ENCODE measurements at regions not wholly inside any gene's neighbourhood (a gene's known extent, or its start where the extent isn't known, plus 50 kb on each side); places are given as distances from the start of the nearest gene placed in this dataset.

DNA sequence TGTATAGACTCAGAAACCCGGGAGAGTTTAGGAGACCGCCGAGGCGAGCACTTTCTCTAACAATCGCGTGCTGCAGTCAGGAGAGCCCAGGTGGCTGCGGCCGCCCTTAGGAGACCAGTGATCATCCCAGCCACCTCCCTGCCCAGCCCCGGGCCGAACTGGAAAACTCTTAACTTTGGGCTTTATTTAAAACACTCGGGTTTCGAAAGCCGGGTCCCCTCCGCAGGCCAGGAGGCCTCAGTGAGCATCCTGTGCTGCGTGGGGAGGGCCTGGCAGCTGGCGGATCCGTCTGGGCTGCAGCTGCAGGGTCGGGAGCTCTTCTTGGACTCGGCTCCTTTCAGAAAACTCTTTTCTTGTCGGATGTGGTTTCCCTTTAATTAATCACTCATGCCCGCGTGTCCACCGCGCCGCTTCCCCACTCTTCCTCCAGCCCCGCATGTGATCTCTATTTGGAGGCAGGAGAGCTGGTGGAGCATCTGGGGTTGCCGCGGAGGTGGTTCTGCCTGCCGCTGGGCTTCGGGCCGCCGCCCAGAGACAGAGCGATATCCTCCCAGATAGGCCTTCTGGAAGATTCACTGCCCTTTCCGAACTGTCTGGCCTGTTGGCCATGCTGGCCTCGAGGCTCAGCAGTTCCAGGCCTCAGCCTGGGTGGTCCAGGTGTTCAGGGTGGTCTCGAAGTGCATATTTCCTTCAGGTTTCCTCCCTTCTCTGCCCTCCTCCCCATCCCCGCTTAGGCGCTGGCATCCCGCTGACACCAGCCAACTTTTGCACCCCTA is 59.5 kb downstream of the TMEM174 start:
- H3K4me1 ChIP-seq (ENCODE audit: low read length): no peaks in the 10 kb centered on the region
- no peak overlapping the region for H3K4me3 ChIP-seq (ENCODE audit: low read length)
- H3K36me3 ChIP-seq (replicated peaks; ENCODE audit: insufficient read depth, low read length): no peaks in the 10 kb centered on the region
- no peak overlapping the region for H2AFZ ChIP-seq (ENCODE audit: low read length)
- no peaks in the 10 kb centered on the region for H3K9me2 ChIP-seq (replicated peaks; ENCODE audit: insufficient read depth, low read length)
- TF ChIP-seq, protein P1, sequence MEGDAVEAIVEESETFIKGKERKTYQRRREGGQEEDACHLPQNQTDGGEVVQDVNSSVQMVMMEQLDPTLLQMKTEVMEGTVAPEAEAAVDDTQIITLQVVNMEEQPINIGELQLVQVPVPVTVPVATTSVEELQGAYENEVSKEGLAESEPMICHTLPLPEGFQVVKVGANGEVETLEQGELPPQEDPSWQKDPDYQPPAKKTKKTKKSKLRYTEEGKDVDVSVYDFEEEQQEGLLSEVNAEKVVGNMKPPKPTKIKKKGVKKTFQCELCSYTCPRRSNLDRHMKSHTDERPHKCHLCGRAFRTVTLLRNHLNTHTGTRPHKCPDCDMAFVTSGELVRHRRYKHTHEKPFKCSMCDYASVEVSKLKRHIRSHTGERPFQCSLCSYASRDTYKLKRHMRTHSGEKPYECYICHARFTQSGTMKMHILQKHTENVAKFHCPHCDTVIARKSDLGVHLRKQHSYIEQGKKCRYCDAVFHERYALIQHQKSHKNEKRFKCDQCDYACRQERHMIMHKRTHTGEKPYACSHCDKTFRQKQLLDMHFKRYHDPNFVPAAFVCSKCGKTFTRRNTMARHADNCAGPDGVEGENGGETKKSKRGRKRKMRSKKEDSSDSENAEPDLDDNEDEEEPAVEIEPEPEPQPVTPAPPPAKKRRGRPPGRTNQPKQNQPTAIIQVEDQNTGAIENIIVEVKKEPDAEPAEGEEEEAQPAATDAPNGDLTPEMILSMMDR (IDR thresholded peaks at IDR 0.05; ENCODE audit: low read length): no peak
- H3K4me2 ChIP-seq (ENCODE audit: low read depth, low read length): no peak overlapping the region
- no peaks in the 10 kb centered on the region for H4K20me1 ChIP-seq (ENCODE audit: insufficient read depth, low read length)
- H3F3A ChIP-seq (ENCODE audit: insufficient read depth, low read length): no peaks in the 10 kb centered on the region
- no peak for DNase-seq
- no peaks in the 10 kb centered on the region for H3K9me3 ChIP-seq (replicated peaks; ENCODE audit: insufficient read depth, low read length)
- no peaks in the 10 kb centered on the region for H3K79me2 ChIP-seq (ENCODE audit: low read length)
- H3K9ac ChIP-seq (ENCODE audit: low read length): no peak overlapping the region
- no peaks in the 10 kb centered on the region for H3K27me3 ChIP-seq (replicated peaks; ENCODE audit: insufficient read depth, low read length)
- no peak overlapping the region for H3K27ac ChIP-seq (ENCODE audit: low read length)

DNA sequence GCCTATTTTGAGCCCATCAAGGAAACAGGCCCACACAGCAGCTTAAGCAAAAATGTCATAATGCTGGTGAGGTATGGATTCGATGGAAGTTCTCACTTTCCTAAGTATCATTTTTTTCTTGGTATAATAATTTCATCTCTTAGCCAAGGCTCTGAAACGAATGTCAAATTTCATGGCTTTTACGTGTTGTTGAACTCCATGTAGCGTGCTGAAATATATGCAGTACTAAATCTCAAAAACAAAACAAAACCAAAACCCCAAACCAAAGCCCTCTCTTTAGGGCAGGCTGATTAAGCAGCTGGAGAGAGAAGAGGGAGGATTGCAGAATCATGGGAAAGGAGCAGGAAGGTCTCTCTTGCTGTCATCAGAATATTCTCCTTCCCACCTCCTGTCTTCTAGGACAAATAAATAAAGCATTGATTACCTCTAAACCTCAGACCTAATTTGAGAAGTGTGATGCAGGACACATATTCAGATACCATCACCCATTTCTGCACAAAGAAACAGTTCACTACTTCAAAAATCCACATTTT is 58.3 kb downstream of the TMEM174 start:
- H3K9me3 ChIP-seq (replicated peaks; ENCODE audit: insufficient read depth, low read length): no peaks in the 10 kb centered on the region
- H3K36me3 ChIP-seq (replicated peaks; ENCODE audit: insufficient read depth, low read length): no peaks in the 10 kb centered on the region
- H3K9ac ChIP-seq (ENCODE audit: low read length): no peak overlapping the region
- H3F3A ChIP-seq (ENCODE audit: insufficient read depth, low read length): no peaks in the 10 kb centered on the region
- no peak overlapping the region for H3K4me3 ChIP-seq (ENCODE audit: low read length)
- H3K79me2 ChIP-seq (ENCODE audit: low read length): no peaks in the 10 kb centered on the region
- H3K9me2 ChIP-seq (replicated peaks; ENCODE audit: insufficient read depth, low read length): no peaks in the 10 kb centered on the region
- H4K20me1 ChIP-seq (ENCODE audit: insufficient read depth, low read length): no peaks in the 10 kb centered on the region
- no peak overlapping the region for H2AFZ ChIP-seq (ENCODE audit: low read length)
- no peak for TF ChIP-seq EZH2 (optimal IDR thresholded peaks at IDR 0.05; ENCODE audit: low read depth, low read length)
- TF ChIP-seq EZH2phosphoT487 (IDR thresholded peaks at IDR 0.05; ENCODE audit: low read length): no peak
- TF ChIP-seq, protein P1 (IDR thresholded peaks at IDR 0.05; ENCODE audit: low read length): no peak
- no peak for DNase-seq
- H3K27ac ChIP-seq (ENCODE audit: low read length): no peak overlapping the region
- no peaks in the 10 kb centered on the region for H3K4me1 ChIP-seq (ENCODE audit: low read length)
- H3K27me3 ChIP-seq (replicated peaks; ENCODE audit: insufficient read depth, low read length): no peaks in the 10 kb centered on the region
- no peak overlapping the region for H3K4me2 ChIP-seq (ENCODE audit: low read depth, low read length)

DNA sequence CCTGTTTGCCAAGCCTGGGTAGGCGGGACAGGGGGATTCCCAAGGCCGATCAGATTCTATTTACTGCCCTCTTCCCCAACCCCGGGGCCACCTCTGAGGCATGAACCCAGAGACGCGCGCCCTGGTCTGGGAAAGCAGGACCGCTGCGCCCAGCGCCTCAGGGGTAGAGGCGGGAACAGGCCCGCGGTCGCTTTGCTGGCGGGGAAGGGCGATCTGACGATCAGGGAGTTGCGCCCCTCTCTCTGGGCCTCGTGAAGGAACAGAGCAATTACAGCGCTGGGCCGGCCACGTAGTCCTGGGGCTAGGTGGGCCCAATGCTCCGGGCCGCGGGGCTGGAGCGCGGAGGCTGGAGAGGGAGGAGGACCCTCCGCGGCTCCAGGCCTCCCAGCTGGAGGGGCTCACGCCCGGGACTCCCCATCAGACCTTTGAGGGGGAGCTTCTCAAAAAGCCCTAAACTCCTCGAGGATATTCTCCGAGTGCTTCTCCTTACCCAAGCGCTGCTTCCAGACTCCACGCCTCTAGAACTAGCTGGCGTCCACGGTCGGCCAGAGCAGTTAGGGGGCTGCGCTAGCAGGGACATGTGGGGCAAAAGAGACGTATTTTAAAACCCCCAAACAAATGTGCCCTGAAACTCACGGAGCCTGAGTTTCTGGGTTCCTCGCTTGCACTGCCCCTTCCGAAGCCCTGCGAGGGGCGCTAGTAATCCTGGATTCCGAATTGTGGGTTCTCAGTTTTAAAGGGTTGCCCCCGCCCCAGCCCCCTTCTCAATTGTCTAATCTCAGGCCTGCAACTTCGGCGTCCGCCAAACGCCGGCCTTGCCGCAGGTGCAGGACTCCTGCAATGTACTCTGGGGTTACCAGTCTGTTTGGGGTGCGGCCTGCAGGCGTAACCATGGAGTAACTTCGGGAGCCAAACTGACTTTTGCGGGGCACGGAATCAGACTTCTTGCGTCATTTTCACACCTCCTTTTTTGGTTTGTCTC is 57.6 kb downstream of the TMEM174 start:
- Histone ChIP-seq H3F3A (ENCODE audit: insufficient read depth, low read length) (no peaks in the 10 kb centered on the region), H3K4me3 (ENCODE audit: low read length) (no peak overlapping the region), H3K4me1 (ENCODE audit: low read length) (no peaks in the 10 kb centered on the region), H3K9ac (ENCODE audit: low read length) (no peak overlapping the region), H3K9me2 (replicated peaks; ENCODE audit: insufficient read depth, low read length) (no peaks in the 10 kb centered on the region), H3K36me3 (replicated peaks; ENCODE audit: insufficient read depth, low read length) (no peaks in the 10 kb centered on the region), H3K27ac (ENCODE audit: low read length) (no peak overlapping the region), H4K20me1 (ENCODE audit: insufficient read depth, low read length) (no peaks in the 10 kb centered on the region), H3K9me3 (replicated peaks; ENCODE audit: insufficient read depth, low read length) (no peaks in the 10 kb centered on the region), H3K27me3 (replicated peaks; ENCODE audit: insufficient read depth, low read length) (no peaks in the 10 kb centered on the region), H2AFZ (ENCODE audit: low read length) (no peak overlapping the region), H3K4me2 (ENCODE audit: low read depth, low read length) (no peak overlapping the region), H3K79me2 (ENCODE audit: low read length) (no peaks in the 10 kb centered on the region)
- DNase-seq: no peak
- TF ChIP-seq EZH2 (optimal IDR thresholded peaks at IDR 0.05; ENCODE audit: low read depth, low read length) (no peak), EZH2phosphoT487 (IDR thresholded peaks at IDR 0.05; ENCODE audit: low read length) (no peak)
- TF ChIP-seq, protein P1 (IDR thresholded peaks at IDR 0.05; ENCODE audit: low read length): no peak

All from MM.1S (cell line).